Heart right ventricle (tissue), 16 donors: ENCODE measurements at regions not wholly inside any gene's neighbourhood (a gene's known extent, or its start where the extent isn't known, plus 50 kb on each side); places are given as distances from the start of the nearest gene placed in this dataset.

ENCODE experiments used
- ATAC-seq, 8 donors: fragments of 200-7000 bp; cut with Tn5 transposase; one replicate each; pipeline ENCODE4 v1.9.1; 2020; ENCODE audit warnings: mild to moderate bottlenecking in 8 of 8, moderate library complexity in 8 of 8, moderate number of reproducible peaks in 1 of 8
- DNase-seq, 2 donors: peaks; one replicate each; pipeline ENCODE4 v3.0.0-alpha.2; 2020
- H3K27ac ChIP-seq, 10 donors: fragments of 200-600 bp; sonication (generic) in 2 of 10; one replicate each; pipeline versions ENCODE4 v1.5.0 to v1.8.0; 2020 to 2022; ENCODE audit warnings: mild to moderate bottlenecking in 3 of 10
- H3K27me3 ChIP-seq, 7 donors: fragments of 200-600 bp; one replicate each; pipeline ENCODE4 v1.8.0; 2021 to 2022; ENCODE audit warnings: mild to moderate bottlenecking in 2 of 7
- H3K36me3 ChIP-seq, 9 donors: fragments of 200-600 bp; sonication (generic) in 1 of 9; one replicate each; pipeline versions ENCODE4 v1.5.0 to v1.8.0; 2020 to 2022; ENCODE audit warnings: mild to moderate bottlenecking in 2 of 9
- H3K4me1 ChIP-seq, 9 donors: fragments of 200-600 bp; sonication (generic) in 1 of 9; one replicate each; pipeline versions ENCODE4 v1.5.0 to v1.8.0; 2020 to 2022; ENCODE audit warnings: mild to moderate bottlenecking in 4 of 9
- H3K4me3 ChIP-seq, 10 donors: fragments of 200-600 bp; sonication (generic) in 2 of 10; one replicate each; pipeline versions ENCODE4 v1.5.0 to v1.8.0; 2020 to 2022; ENCODE audit warnings: mild to moderate bottlenecking in 7 of 10, moderate library complexity in 2 of 10
- H3K9me3 ChIP-seq, 11 donors: fragments of 200-600 bp in 10 of 11; sonication (generic) in 2 of 11; one replicate each; pipeline versions ENCODE4 v1.5.0 to v1.8.0; 2013 to 2022; ENCODE audit warnings: mild to moderate bottlenecking in 2 of 11, control low read depth in 1 of 11, moderate library complexity in 1 of 11
- WGBS, 2 donors: extraction: QIAGEN DNeasy Blood & Tissue Kit; methylation state at CpG; one replicate each; pipeline ENCODE4 v1.1.7; 2013; ENCODE audit warnings: inconsistent platforms in 1 of 2; 5-methylcytosine and 5-hydroxymethylcytosine counted together
- intact Hi-C, 10 donors: fragments of 100-400 bp; cut with DNase I; formaldehyde crosslinking; loops; one replicate each; pipeline versions ENCODE4 v1.11.1 to v1.14.2; 2022
- TF ChIP-seq, protein P1 (sequence below), 9 donors: fragments of 200-600 bp; sonication (generic) in 2 of 9; IDR thresholded peaks; one replicate each; pipeline versions ENCODE4 v1.5.0 to v1.8.0; 2021 to 2022; ENCODE audit warnings: antibody characterized with exemption in 9 of 9, mild to moderate bottlenecking in 5 of 9, moderate library complexity in 1 of 9
- donor health status: Arrhythmogenic right ventricular cardiomyopathy.
- donor health status: ischemic (EF 13 %, LVEDD 7.1; RV severe dilation, severe dysfunction).
- donor health status: healthy with polysubstance abuse.
- donor health status: DM: no; HTN: yes; CAD: no.
- donor health status: DM: no; HTN: no; CAD: no.
- donor health status: ischemic (EF 25% LVEDD 6.9; RV normal size, moderate dysfunction).
- donor health status: ischemic (EF 25% LVEDD 5.7; RV mildly dilated, moderate dysfunction).
- donor health status: healthy.
- donor health status: DM: yes; HTN: yes; CAD: no.
- donor health status: Ischemic cardiomyopathy.
- donor health status: ischemic (EF 35%, LVEDD 5.7; RV mildly dilated, moderate dysfunction).
- donor health status: nonischemic (EF 11% LVEDD 7.7; RV severe dilation, severe dysfunction).
- donor health status: DM: yes; HTN: yes; CAD: no.
- donor health status: PGD.
- donor health status: ischemic (EF 29% LVEDD 5.4; RV normal size, mild dysfunction).
- donor health status: nonischemic (EF 23%, LVEDD 6.1; RV moderate dilation, normal function).

DNA sequence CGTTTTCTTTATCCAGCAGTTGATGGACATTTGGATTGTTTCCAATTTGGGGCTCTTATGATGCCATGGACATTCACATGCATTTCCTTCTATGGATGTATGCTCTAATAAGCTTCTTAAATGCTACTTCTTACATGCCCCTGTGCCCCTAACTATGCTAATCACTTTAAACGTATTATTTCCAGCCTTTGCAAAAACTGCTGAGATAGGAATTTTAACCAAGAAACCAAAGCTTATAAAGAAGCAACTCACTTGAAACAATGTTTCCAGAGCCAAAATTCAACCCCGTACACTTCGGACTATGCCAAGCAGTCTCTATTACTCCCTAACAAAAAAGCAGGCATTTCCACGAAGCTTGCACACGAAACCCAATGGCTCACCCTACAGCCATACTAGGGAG, 545.6 kb upstream of the WWC1 start:
- Histone ChIP-seq H3K36me3 (no peaks in the 10 kb centered on the region), H3K4me3 (no peak overlapping the region), H3K4me1 (no peaks in the 10 kb centered on the region), H3K27ac (no peak overlapping the region), H3K9me3 (no peaks in the 10 kb centered on the region), H3K27me3 (peaks cover 0 to 4% (median 0%) of the 10 kb centered on the region in 7 donors)
- intact Hi-C loops: no loop called here
- ATAC-seq (no peak), DNase-seq (no peak)
- 61 to 77% methylated on average over 6 of the region's 6 CpGs for WGBS, 2 donors
- TF ChIP-seq, protein P1, sequence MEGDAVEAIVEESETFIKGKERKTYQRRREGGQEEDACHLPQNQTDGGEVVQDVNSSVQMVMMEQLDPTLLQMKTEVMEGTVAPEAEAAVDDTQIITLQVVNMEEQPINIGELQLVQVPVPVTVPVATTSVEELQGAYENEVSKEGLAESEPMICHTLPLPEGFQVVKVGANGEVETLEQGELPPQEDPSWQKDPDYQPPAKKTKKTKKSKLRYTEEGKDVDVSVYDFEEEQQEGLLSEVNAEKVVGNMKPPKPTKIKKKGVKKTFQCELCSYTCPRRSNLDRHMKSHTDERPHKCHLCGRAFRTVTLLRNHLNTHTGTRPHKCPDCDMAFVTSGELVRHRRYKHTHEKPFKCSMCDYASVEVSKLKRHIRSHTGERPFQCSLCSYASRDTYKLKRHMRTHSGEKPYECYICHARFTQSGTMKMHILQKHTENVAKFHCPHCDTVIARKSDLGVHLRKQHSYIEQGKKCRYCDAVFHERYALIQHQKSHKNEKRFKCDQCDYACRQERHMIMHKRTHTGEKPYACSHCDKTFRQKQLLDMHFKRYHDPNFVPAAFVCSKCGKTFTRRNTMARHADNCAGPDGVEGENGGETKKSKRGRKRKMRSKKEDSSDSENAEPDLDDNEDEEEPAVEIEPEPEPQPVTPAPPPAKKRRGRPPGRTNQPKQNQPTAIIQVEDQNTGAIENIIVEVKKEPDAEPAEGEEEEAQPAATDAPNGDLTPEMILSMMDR (IDR thresholded peaks at IDR 0.05): no peak

DNA sequence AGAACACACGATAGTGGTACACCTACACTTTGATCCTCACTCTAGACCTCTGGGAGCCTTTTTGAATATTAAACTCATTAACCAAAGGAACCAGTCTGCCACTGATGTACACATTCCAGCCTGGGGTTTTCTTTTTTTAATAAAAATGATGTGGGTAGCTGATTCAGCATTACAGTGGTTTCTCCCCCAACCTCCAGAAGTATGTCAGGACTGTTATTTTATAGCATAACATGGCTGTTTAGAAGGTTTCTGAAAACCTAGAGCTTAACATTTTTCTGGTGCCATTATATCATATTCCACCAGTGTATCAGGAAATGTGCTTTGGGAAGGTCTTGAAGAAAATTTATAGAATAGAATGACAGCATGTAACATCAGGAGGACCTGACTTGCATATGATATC, 540.9 kb upstream of the WWC1 start:
- Histone ChIP-seq H3K27me3 (peaks cover 0 to 9% (median 0%) of the 10 kb centered on the region in 7 donors), H3K4me1 (no peaks in the 10 kb centered on the region), H3K36me3 (no peaks in the 10 kb centered on the region), H3K4me3 (no peak overlapping the region), H3K9me3 (no peaks in the 10 kb centered on the region), H3K27ac (no peak overlapping the region)
- ATAC-seq: no peak
- no peak for DNase-seq
- WGBS, 2 donors: 63 to 76% methylated on average over 1 of the region's 1 CpG
- TF ChIP-seq, protein P1 (IDR thresholded peaks at IDR 0.05): no peak
- intact Hi-C loops: no loop called here

DNA sequence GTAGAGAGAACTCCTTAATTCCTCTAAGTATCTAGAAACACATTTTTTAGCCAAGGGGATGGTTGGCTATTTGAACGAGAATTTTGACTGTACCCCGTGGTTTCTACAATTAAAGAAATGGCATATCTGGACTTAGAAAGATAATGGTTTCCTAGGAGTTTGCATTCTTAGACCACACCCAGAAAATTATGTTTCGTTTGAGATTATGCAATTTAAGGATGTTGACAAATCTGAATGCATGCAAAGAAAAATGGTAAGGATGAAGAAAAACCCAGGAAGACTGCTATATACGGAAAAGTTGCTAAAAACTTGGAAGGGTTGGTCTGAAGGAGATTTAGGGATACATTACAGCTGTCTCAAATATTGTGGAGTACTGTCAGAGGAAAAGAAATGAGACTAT, 538.5 kb upstream of the WWC1 start:
- H3K4me1 ChIP-seq: no peaks in the 10 kb centered on the region
- 71 to 73% methylated on average over 4 of the region's 4 CpGs for WGBS, 2 donors
- TF ChIP-seq, protein P1 (IDR thresholded peaks at IDR 0.05): no peak

DNA sequence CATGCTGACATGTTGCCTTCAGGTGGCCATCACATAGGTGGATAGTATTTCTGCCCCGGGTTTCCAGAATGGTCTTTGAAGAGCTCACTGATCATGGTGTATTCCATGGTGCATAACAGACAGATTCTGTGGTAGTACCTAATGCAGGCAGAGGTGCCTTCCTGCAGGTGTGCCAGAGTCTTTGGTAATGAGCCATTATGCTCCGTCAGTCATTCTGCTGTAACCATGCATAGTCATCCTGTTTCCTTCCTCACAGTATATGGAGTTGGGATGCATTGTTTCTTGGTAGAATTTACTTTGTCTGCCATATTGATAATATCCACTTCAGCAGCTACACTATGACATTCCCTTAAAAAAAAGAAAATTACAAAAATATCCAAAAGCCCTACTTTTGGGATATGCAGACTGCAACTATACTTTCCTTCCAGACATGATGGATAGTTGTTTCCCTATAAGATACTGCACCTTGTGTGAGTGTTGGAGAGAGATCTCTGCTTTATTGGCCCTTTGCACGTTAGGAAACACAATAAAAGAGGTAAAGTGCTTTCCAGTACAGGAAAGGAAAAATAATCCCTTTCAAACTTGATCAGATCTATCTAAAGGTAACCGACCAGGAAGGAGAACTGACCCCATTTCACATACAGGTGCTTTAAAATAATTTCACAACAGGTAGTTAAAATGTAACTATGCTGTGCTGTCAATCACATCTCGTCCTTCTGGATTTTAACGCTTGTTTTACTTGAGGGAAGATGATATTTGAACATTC, 537.5 kb upstream of the WWC1 start:
- ATAC-seq (no peak), DNase-seq (no peak)
- 78 to 81% methylated on average over 6 of the region's 6 CpGs for WGBS, 2 donors
- Histone ChIP-seq H3K27ac (no peak overlapping the region), H3K4me1 (no peaks in the 10 kb centered on the region), H3K9me3 (no peaks in the 10 kb centered on the region), H3K27me3 (peaks cover 0 to 17% (median 0%) of the 10 kb centered on the region in 7 donors), H3K36me3 (no peaks in the 10 kb centered on the region), H3K4me3 (no peak overlapping the region)
- intact Hi-C loops: no loop called here
- TF ChIP-seq, protein P1 (IDR thresholded peaks at IDR 0.05): no peak

More for the DNA sequence above, 538.5 kb upstream of the WWC1 start:
- intact Hi-C loops: no loop called here
- ATAC-seq (no peak), DNase-seq (no peak)
- no peaks in the 10 kb centered on the region for H3K9me3 ChIP-seq
- no peak overlapping the region for H3K4me3 ChIP-seq
- no peak overlapping the region for H3K27ac ChIP-seq
- peaks cover 0 to 10% (median 0%) of the 10 kb centered on the region in 7 donors for H3K27me3 ChIP-seq
- no peaks in the 10 kb centered on the region for H3K36me3 ChIP-seq
